BJ (cell line): ENCODE measurements at regions not wholly inside any gene's neighbourhood (a gene's known extent, or its start where the extent isn't known, plus 50 kb on each side); places are given as distances from the start of the nearest gene placed in this dataset.
"Not testable (repeated sequence)": the region's sequence is repeated elsewhere in the genome, so short reads cannot be mapped to it uniquely, and the experiment has no call there.

ENCODE experiments used
- CTCF ChIA-PET: fragments of 350-600 bp; formaldehyde crosslinking; extraction: SDS; loops from one replicate; lab custom pipeline; 2021; ENCODE audit warnings: antibody characterized with exemption, inconsistent platforms; lab: Yijun Ruan, JAX
- POLR2A ChIA-PET: fragments of 300-600 bp; sonication (Branson Sonifier 250); formaldehyde crosslinking; extraction: SDS; loops from one replicate; lab custom pipeline; 2021; ENCODE audit warnings: antibody characterized with exemption; lab: Charles Lee
- DNase-seq: peaks from one replicate; pipeline ENCODE4 v3.0.0-alpha.2; 2011; ENCODE audit warnings: low read depth
- H3K27me3 ChIP-seq: 2 replicates; pipeline ENCODE4 v1.6.0; 2011; ENCODE audit warnings: low read length; ENCODE audit not compliant: control insufficient read depth, insufficient read depth
- H3K36me3 ChIP-seq: 2 replicates; pipeline ENCODE4 v1.5.1; 2011; ENCODE audit warnings: low read length; ENCODE audit not compliant: control insufficient read depth, insufficient read depth
- H3K4me3 ChIP-seq: 2 replicates; pipeline ENCODE4 v1.5.1; 2011; ENCODE audit warnings: low read depth, mild to moderate bottlenecking, control low read depth, low read length
- CTCF ChIP-seq: IDR thresholded peaks from 2 replicates; pipeline ENCODE4 v1.5.1; 2011; ENCODE audit warnings: low read depth, mild to moderate bottlenecking, control low read depth, inconsistent platforms, low read length, moderate library complexity; ENCODE audit not compliant: insufficient read depth

- no peak overlapping the region for H3K4me3 ChIP-seq
- no peaks in the 10 kb centered on the region for H3K36me3 ChIP-seq
- ChIA-PET POLR2A (no interaction called here), CTCF (no interaction called here)
- H3K27me3 ChIP-seq = peaks cover 4% of the 10 kb centered on the region; the same call in 1 of the 2 replicates
- no peak for TF ChIP-seq CTCF
- DNase-seq = no peak
Measured at GRCh38 chr11:71367756-71368155, 80.4 kb downstream of the DHCR7 start.

- CTCF ChIA-PET, H3K27me3 ChIP-seq, H3K4me3 ChIP-seq, H3K36me3 ChIP-seq, POLR2A ChIA-PET, DNase-seq: not testable (repeated sequence)
Measured at GRCh38 chr11:71367276-71367675, 80.9 kb downstream of the DHCR7 start.

- DNase-seq = no peak
- Histone ChIP-seq H3K36me3 (no peaks in the 10 kb centered on the region), H3K27me3 (peaks cover 4% of the 10 kb centered on the region; the same call in 1 of the 2 replicates), H3K4me3 (no peak overlapping the region)
- TF ChIP-seq CTCF = no peak
- ChIA-PET CTCF (no interaction called here), POLR2A (no interaction called here)
Measured at GRCh38 chr11:71366076-71366475, 82.1 kb downstream of the DHCR7 start.

GRCh38 chr11:71365626-71366025 lies 82.6 kb downstream of the DHCR7 start:
- POLR2A ChIA-PET = no interaction called here
- CTCF ChIA-PET = no interaction called here
- no peak for DNase-seq
- Histone ChIP-seq H3K27me3 (peaks cover 4% of the 10 kb centered on the region; the same call in 1 of the 2 replicates), H3K4me3 (no peak overlapping the region), H3K36me3 (no peaks in the 10 kb centered on the region)
- no peak for TF ChIP-seq CTCF

DNA sequence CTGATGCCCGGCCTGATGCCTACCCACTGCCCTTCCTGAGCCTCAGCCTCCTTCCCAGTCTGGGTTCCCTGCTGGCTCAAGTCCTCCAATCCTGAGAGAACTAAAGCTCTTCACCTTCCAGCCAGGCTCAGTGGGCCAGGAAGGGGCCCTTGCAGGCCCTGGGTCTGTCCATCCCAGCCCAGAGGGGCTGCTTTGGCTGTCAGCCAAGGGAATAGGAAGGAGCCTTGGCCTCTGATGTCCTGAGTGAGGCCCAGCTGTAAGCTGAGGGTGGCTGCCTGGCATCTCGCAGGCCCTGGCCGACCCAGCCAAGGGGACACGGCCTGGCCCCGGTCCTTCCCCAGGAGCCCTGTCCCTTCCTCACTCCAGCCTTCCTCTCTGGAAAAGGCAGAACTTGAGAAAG lies 83.4 kb downstream of the DHCR7 start:
- ChIA-PET POLR2A (no interaction called here), CTCF (interaction anchor here (1.8 kb wide), 1 partner anchor 8 kb away, joined by 5 read pairs; no protein-coding TSS in a partner anchor)
- Histone ChIP-seq H3K27me3 (no peaks in the 10 kb centered on the region), H3K4me3 (no peak overlapping the region), H3K36me3 (no peaks in the 10 kb centered on the region)
- no peak for TF ChIP-seq CTCF
- no peak for DNase-seq

DNA sequence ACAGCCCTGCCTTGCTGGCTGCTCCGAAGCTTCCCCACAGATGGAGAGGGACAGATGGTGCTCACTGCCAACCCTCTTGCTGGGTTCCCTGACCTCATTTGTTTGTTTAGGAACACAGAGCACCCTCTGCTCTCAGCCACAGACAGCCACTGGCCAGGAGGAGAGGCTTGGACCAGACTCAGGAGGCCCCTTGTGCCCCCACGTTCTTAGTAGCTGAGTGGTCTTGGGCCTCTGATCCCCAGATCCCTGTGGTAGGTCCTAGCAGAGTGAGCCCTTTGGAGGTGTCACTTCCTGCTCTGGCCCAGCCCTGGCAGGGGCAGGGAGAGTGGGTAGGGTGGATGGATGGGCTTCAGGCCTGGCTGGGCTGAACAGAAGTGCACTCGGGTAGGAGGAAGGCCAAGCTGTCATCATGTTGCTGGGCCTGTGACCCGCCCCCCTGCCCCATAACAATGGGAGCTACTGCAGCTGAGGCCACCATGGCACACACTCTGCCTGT lies 84.0 kb downstream of the DHCR7 start:
- DNase-seq = no peak
- Histone ChIP-seq H3K36me3 (no peaks in the 10 kb centered on the region), H3K27me3 (no peaks in the 10 kb centered on the region), H3K4me3 (no peak overlapping the region)
- TF ChIP-seq CTCF = no peak
- CTCF ChIA-PET = interaction anchor here (1.8 kb wide), 1 partner anchor 9 kb away, joined by 5 read pairs; no protein-coding TSS in a partner anchor
- POLR2A ChIA-PET = no interaction called here
